HG02610 (cell line): ENCODE measurements at regions not wholly inside any gene's neighbourhood (a gene's known extent, or its start where the extent isn't known, plus 50 kb on each side); places are given as distances from the start of the nearest gene placed in this dataset.
"Not testable (repeated sequence)": the region's sequence is repeated elsewhere in the genome, so short reads cannot be mapped to it uniquely, and the experiment has no call there.

Source experiments
- ATAC-seq: cut with Tn5 transposase; IDR thresholded peaks from one replicate; pipeline ENCODE4 v1.9.1; 2021; ENCODE audit warnings: mild to moderate bottlenecking, moderate library complexity; ENCODE audit not compliant: unreplicated experiment

- no peak for ATAC-seq
Measured at GRCh38 chr11:96761451-96761850, 371.6 kb downstream of the JRKL start.

- ATAC-seq, result no peak
Measured at GRCh38 chr11:96763244-96763643, 373.4 kb downstream of the JRKL start.

GRCh38 chr11:96778272-96778671, 388.5 kb downstream of the JRKL start:
- ATAC-seq, result no peak

GRCh38 chr11:96779030-96779429, 389.2 kb downstream of the JRKL start:
- no peak for ATAC-seq

GRCh38 chr11:96781082-96781481, 391.3 kb downstream of the JRKL start:
- no peak for ATAC-seq

- ATAC-seq, result no peak
Measured at GRCh38 chr11:96782632-96783031, 392.8 kb downstream of the JRKL start.

GRCh38 chr11:96783311-96783710, 393.5 kb downstream of the JRKL start:
- ATAC-seq, result no peak

- no peak for ATAC-seq
Measured at GRCh38 chr11:96785073-96785472, 395.3 kb downstream of the JRKL start.

GRCh38 chr11:96794152-96794551, 404.3 kb downstream of the JRKL start:
- ATAC-seq, result no peak

- no peak for ATAC-seq
Measured at GRCh38 chr11:96798445-96798844, 408.6 kb downstream of the JRKL start.

GRCh38 chr11:96815236-96815635, 425.4 kb downstream of the JRKL start:
- ATAC-seq, result no peak

GRCh38 chr11:96817482-96818399, 427.9 kb downstream of the JRKL start:
- ATAC-seq, result no peak

- ATAC-seq, result no peak
Measured at GRCh38 chr11:96827164-96827563, 437.4 kb downstream of the JRKL start.

GRCh38 chr11:96841792-96842191, 452.0 kb downstream of the JRKL start:
- no peak for ATAC-seq

- ATAC-seq, result no peak
Measured at GRCh38 chr11:96842731-96843130, 452.9 kb downstream of the JRKL start.

GRCh38 chr11:96854425-96854824, 464.6 kb downstream of the JRKL start:
- ATAC-seq, result no peak

GRCh38 chr11:96861722-96862121, 471.9 kb downstream of the JRKL start:
- not testable (repeated sequence) for ATAC-seq

GRCh38 chr11:96863520-96863919, 473.7 kb downstream of the JRKL start:
- no peak for ATAC-seq

- no peak for ATAC-seq
Measured at GRCh38 chr11:96865020-96865419, 475.2 kb downstream of the JRKL start.

GRCh38 chr11:96869207-96869606, 479.4 kb downstream of the JRKL start:
- ATAC-seq, result no peak

- no peak for ATAC-seq
Measured at GRCh38 chr11:96875712-96876111, 485.9 kb downstream of the JRKL start.

GRCh38 chr11:96878299-96879051, 488.7 kb downstream of the JRKL start:
- no peak for ATAC-seq
